Activated T-cell treated with anti-CD3 and anti-CD28 coated beads for 24 hours (primary cell): ENCODE measurements at regions not wholly inside any gene's neighbourhood (a gene's known extent, or its start where the extent isn't known, plus 50 kb on each side); places are given as distances from the start of the nearest gene placed in this dataset.
"Not testable (repeated sequence)": the region's sequence is repeated elsewhere in the genome, so short reads cannot be mapped to it uniquely, and the experiment has no call there.

Source experiments
- DNase-seq: peaks from one replicate; pipeline ENCODE4 v3.0.0-alpha.2; 2020; ENCODE audit warnings: low read depth

GRCh38 chr10:27344568-27345454 is 104.2 kb upstream of the ACBD5 start:
- no peak for DNase-seq

GRCh38 chr10:27341001-27341400 is 100.4 kb upstream of the ACBD5 start:
- no peak for DNase-seq

GRCh38 chr10:27335246-27335645 is 94.6 kb upstream of the ACBD5 start:
- not testable (repeated sequence) for DNase-seq

GRCh38 chr10:27330074-27330473 is 89.5 kb upstream of the ACBD5 start:
- no peak for DNase-seq

- DNase-seq: no peak
Observed at GRCh38 chr10:27328946-27329345, 88.3 kb upstream of the ACBD5 start.

- not testable (repeated sequence) for DNase-seq
Observed at GRCh38 chr10:27326748-27327147, 86.2 kb upstream of the ACBD5 start.

- DNase-seq: no peak
Observed at GRCh38 chr10:27319752-27320431, 79.3 kb upstream of the ACBD5 start.

GRCh38 chr10:27319139-27319538 is 78.5 kb upstream of the ACBD5 start:
- DNase-seq: not testable (repeated sequence)

- not testable (repeated sequence) for DNase-seq
Observed at GRCh38 chr10:27315082-27315481, 74.5 kb upstream of the ACBD5 start.

- not testable (repeated sequence) for DNase-seq
Observed at GRCh38 chr10:27313586-27313985, 73.0 kb upstream of the ACBD5 start.

GRCh38 chr10:27312854-27313253 is 72.3 kb upstream of the ACBD5 start:
- no peak for DNase-seq

GRCh38 chr10:27311809-27312208 is 71.2 kb upstream of the ACBD5 start:
- DNase-seq: not testable (repeated sequence)

GRCh38 chr10:27298522-27298850 is 57.9 kb upstream of the ACBD5 start:
- not testable (repeated sequence) for DNase-seq

- no peak for DNase-seq
Observed at GRCh38 chr10:27297844-27298521, 57.4 kb upstream of the ACBD5 start.

GRCh38 chr10:27296285-27296684 is 55.7 kb upstream of the ACBD5 start:
- DNase-seq: not testable (repeated sequence)

- DNase-seq: not testable (repeated sequence)
Observed at GRCh38 chr10:27291253-27291895, 50.8 kb upstream of the ACBD5 start.
